GM12878 (cell line): ENCODE measurements at regions not wholly inside any gene's neighbourhood (a gene's known extent, or its start where the extent isn't known, plus 50 kb on each side); places are given as distances from the start of the nearest gene placed in this dataset.

Source experiments
- ATAC-seq: fragments of 200-7000 bp; cut with Tn5 transposase; 3 replicates; pipeline ENCODE4 v1.9.1; 2020; ENCODE audit warnings: mild to moderate bottlenecking, moderate library complexity
- BruUV-seq: library from RNA; stranded (reverse); fragments of 400-500 nt; replicated peaks from 2 replicates; lab custom pipeline; 2021; lab: Mats Ljungman, UMichigan
- CTCF ChIA-PET: fragments of 300-600 bp; sonication (Branson Sonifier 250); formaldehyde crosslinking; extraction: SDS; loops from one replicate; lab custom pipeline; 2021; ENCODE audit warnings: inconsistent platforms; lab: Yijun Ruan, JAX
- POLR2A ChIA-PET: fragments of 350-600 bp; formaldehyde crosslinking; extraction: SDS; loops from one replicate; lab custom pipeline; 2021; ENCODE audit warnings: inconsistent platforms; lab: Charles Lee
- RAD21 ChIA-PET: fragments of 300-600 bp; sonication (Branson Sonifier 250); formaldehyde crosslinking; loops from one replicate; lab custom pipeline; 2023; ENCODE audit warnings: antibody characterized with exemption; ENCODE audit not compliant: unreplicated experiment; lab: Charles Lee
- SMC1A ChIA-PET: fragments of 300-600 bp; sonication (Branson Sonifier 250); formaldehyde crosslinking; loops from one replicate; lab custom pipeline; 2023; ENCODE audit not compliant: unreplicated experiment, uncharacterized antibody; lab: Charles Lee
- DNase-seq: peaks from one replicate; pipeline ENCODE4 v3.0.0-alpha.2; 2011; ENCODE audit warnings: low read depth, low spot score
- FAIRE-seq: peaks from 3 replicates; lab custom pipeline; 2011; peaks lifted over from hg19 to GRCh38; lab: Jason Lieb, UNC
- H2AFZ ChIP-seq: 2 replicates; pipeline ENCODE4 v1.6.0; 2011; ENCODE audit warnings: low read depth, low read length, control low read depth; ENCODE audit not compliant: control insufficient read depth
- H3K27ac ChIP-seq: 2 replicates; pipeline ENCODE4 v1.5.1; 2011; ENCODE audit warnings: control low read depth; ENCODE audit not compliant: control insufficient read depth, insufficient read depth
- H3K27me3 ChIP-seq, 2 experiments: replicated peaks in 1 of 2; 2 replicates each; pipeline versions ENCODE4 v1.6.0 to v1.6.1; 2011; ENCODE audit warnings: low read length in 1 of 2; ENCODE audit not compliant: control insufficient read depth in 2 of 2, insufficient read depth in 2 of 2
- H3K36me3 ChIP-seq, 2 experiments: 2 replicates each; pipeline ENCODE4 v1.5.1; 2011; ENCODE audit warnings: low read length in 1 of 2; ENCODE audit not compliant: control insufficient read depth in 2 of 2, insufficient read depth in 2 of 2
- H3K4me1 ChIP-seq: 2 replicates; pipeline ENCODE4 v1.6.1; 2011; ENCODE audit warnings: mild to moderate bottlenecking, low read length, moderate library complexity, mixed read lengths; ENCODE audit not compliant: control insufficient read depth, insufficient read depth
- H3K4me2 ChIP-seq: 2 replicates; pipeline ENCODE4 v1.6.0; 2011; ENCODE audit warnings: control low read depth; ENCODE audit not compliant: control insufficient read depth, insufficient read depth
- H3K4me3 ChIP-seq: fragments of 200-600 bp; sonication (generic); 2 replicates; pipeline ENCODE4 v1.5.1; 2016
- H3K79me2 ChIP-seq: 2 replicates; pipeline ENCODE4 v1.6.0; 2011; ENCODE audit warnings: low read length; ENCODE audit not compliant: control insufficient read depth, insufficient read depth
- H3K9ac ChIP-seq: 2 replicates; pipeline ENCODE4 v1.8.0; 2011; ENCODE audit warnings: low read length, control low read depth, mixed read lengths; ENCODE audit not compliant: control insufficient read depth, insufficient read depth
- H3K9me3 ChIP-seq: replicated peaks from 3 replicates; pipeline ENCODE4 v1.5.1; 2011; ENCODE audit warnings: mild to moderate bottlenecking, low read length; ENCODE audit not compliant: control insufficient read depth, insufficient read depth
- H4K20me1 ChIP-seq: 2 replicates; pipeline ENCODE4 v1.6.0; 2011; ENCODE audit not compliant: control insufficient read depth, insufficient read depth
- EP300 ChIP-seq, 2 experiments: fragments of 150-350 bp in 1 of 2; IDR thresholded peaks; 2 replicates each; pipeline ENCODE4 v1.6.1; 2011 to 2012; ENCODE audit warnings: low read depth in 2 of 2, low read length in 2 of 2, borderline replicate concordance in 1 of 2, improper control_type of control experiment in 1 of 2, inconsistent platforms in 1 of 2; ENCODE audit not compliant: control insufficient read depth in 1 of 2
- ETV6 ChIP-seq, 2 experiments: fragments of 450-650 bp in 1 of 2; IDR thresholded peaks in 1 of 2; conservative IDR thresholded peaks in 1 of 2; 2 replicates each; pipeline ENCODE4 v1.6.1; 2014; ENCODE audit warnings: antibody characterized with exemption in 1 of 2, borderline replicate concordance in 1 of 2, low read depth in 1 of 2, mild to moderate bottlenecking in 1 of 2, moderate library complexity in 1 of 2
- HDAC6 ChIP-seq: fragments of 200-600 bp; sonication (generic); IDR thresholded peaks from one replicate; pipeline ENCODE4 v1.8.0; 2017; ENCODE audit warnings: antibody characterized with exemption; ENCODE audit not compliant: unreplicated experiment
- MYC ChIP-seq: IDR thresholded peaks from 2 replicates; pipeline ENCODE4 v1.6.1; 2011; ENCODE audit warnings: mild to moderate bottlenecking, low read length, moderate library complexity, inconsistent platforms; ENCODE audit not compliant: insufficient read depth, insufficient replicate concordance, insufficient read length, severe bottlenecking
- PAX5 ChIP-seq: IDR thresholded peaks from 2 replicates; pipeline ENCODE4 v1.6.1; 2011; ENCODE audit warnings: low read depth, low read length, borderline replicate concordance
- SMARCA5 ChIP-seq: fragments of 450-650 bp; IDR thresholded peaks from 2 replicates; pipeline ENCODE4 v1.6.1; 2017; ENCODE audit warnings: mild to moderate bottlenecking
- TAF1 ChIP-seq: IDR thresholded peaks from 2 replicates; pipeline ENCODE4 v1.6.1; 2011; ENCODE audit warnings: mild to moderate bottlenecking, low read depth, low read length, borderline replicate concordance
- WGBS: methylation state at CpG from one replicate; pipeline ENCODE4 v1.1.6; 2016; ENCODE audit warnings: low lambda C conversion rate; ENCODE audit not compliant: insufficient replicate concordance, insufficient coverage; ENCODE audit errors: missing lambda C conversion rate; 5-methylcytosine and 5-hydroxymethylcytosine counted together
- in situ Hi-C: fragments of 300-500 bp; cut with MboI; formaldehyde crosslinking; loops from 9 replicates; pipeline ENCODE4 v1.14.3; 2018; ENCODE audit warnings: mixed read lengths
- intact Hi-C: fragments of 100-400 bp; cut with micrococcal nuclease; formaldehyde crosslinking; loops from one replicate; pipeline ENCODE4 v1.14.2; 2022; ENCODE audit not compliant: unreplicated experiment
- TF ChIP-seq, protein P1 (sequence below): fragments of 450-650 bp; IDR thresholded peaks from 2 replicates; pipeline ENCODE4 v1.6.1; 2017; ENCODE audit warnings: mild to moderate bottlenecking, moderate library complexity
- TF ChIP-seq, protein P2 (sequence below): fragments of 450-650 bp; IDR thresholded peaks from 2 replicates; pipeline ENCODE4 v1.6.1; 2016; ENCODE audit warnings: mild to moderate bottlenecking
- TF ChIP-seq, protein P3 (sequence below): IDR thresholded peaks from 2 replicates; pipeline ENCODE4 v1.6.1; 2012; ENCODE audit warnings: low read depth, low read length, improper control_type of control experiment

DNA sequence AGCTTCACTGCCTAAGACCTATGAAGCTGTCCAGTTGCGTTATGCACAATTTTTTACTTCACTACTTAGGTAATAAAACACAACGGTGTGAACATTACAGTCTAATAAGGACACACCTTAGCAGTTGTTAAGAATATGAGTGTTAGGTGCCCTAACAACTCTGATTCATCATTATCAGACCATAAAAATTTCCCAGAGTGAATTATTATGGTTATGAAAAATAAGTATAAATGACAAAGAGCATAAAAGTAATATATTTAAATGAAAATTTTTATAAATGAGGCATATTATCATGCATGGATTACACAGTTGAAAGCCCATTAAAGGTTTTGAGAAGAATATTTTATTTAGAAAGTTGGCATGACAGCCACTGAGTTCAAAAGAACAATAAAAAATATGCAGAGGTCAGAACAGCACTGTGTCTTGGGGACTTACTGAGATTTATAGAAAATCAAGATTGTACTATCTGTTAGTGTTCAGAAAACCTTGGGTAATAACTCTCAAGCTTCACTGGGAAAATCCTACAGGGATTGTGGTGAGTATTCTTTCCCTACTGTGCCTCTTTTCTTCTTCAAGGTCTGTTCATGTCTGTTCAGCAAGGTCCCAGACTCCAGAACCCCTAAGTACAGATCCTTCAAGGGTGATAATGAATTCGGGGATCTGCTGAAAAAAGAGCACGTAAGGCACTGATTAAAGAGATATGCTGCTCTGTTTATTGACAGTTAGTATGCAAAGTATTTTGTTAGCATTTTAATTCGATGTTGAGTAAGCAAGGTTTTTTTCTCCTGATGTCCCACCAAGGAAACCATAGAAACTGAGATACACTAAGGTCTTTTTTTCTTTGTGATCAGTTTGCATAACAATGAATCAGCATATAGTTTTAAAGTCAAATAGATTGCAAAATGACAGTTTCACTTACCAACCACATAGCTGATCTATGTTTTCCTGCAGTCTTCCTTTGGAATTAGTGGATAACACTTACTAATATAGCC lies 250.0 kb downstream of the DSEL start (continued):
- TF ChIP-seq HDAC6, result no peak
- TF ChIP-seq EP300 (IDR thresholded peaks at IDR 0.05; ENCODE audit: borderline replicate concordance in 1 of 2, control insufficient read depth in 1 of 2, low read depth in 2 of 2, low read length in 2 of 2), result no peak
- no peak for TF ChIP-seq ETV6 (conservative IDR thresholded peaks at IDR 0.05 in 1 of 2, IDR thresholded peaks at IDR 0.05 in 1 of 2; ENCODE audit: borderline replicate concordance in 1 of 2, low read depth in 1 of 2)

DNA sequence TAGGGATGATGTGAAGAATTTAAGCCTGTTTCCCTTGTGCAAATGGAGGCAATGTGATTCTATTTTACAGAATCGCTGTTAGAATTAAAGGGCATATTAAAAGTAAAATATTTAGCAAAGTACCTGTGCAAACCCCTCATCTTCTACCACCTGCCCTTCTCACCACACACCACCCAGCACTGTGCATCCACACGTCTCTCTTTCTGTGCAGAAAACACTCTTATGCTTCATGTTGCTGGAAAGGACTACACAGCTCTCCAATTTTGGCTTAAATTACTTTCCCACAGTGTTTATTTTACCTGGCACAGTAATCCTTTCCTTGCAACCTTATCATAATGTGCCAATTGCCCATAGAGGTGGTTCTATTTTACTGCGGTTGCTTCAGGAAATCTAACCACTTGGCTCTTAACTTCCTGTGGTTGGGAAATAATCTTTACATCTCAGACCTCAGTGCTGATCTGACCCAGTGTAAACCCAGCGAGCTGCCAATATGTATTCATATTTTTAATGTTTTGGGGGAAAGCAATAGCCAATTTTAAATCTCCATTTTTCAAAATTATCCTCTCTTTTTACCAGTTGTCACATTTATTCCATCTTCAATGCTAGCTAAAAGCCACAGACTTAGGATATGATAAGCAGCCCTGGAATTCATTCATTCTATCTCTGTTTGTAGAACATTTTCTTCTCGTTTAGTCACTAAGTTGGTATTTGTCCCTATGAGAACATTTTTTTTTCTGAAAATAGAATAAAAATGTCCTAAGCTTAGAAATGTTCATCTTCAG lies 250.9 kb downstream of the DSEL start:
- intact Hi-C loops, result no loop called here
- no peaks in the 10 kb centered on the region for H3K27me3 ChIP-seq
- no TSS peak for BruUV-seq
- RAD21 ChIA-PET, result no interaction called here
- H3K9me3 ChIP-seq, result no peaks in the 10 kb centered on the region
- H2AFZ ChIP-seq, result no peak overlapping the region
- H3K27ac ChIP-seq, result no peak overlapping the region
- POLR2A ChIA-PET, result no interaction called here
- no peak overlapping the region for H3K9ac ChIP-seq
- SMC1A ChIA-PET, result no interaction called here
- FAIRE-seq (no peak), ATAC-seq (no peak), DNase-seq (no peak)
- no peak overlapping the region for H3K4me3 ChIP-seq
- CTCF ChIA-PET, result no interaction called here
- 14% methylated on average over 5 of the region's 5 CpGs for WGBS
- no peaks in the 10 kb centered on the region for H4K20me1 ChIP-seq
- H3K36me3 ChIP-seq, result no peaks in the 10 kb centered on the region
- no peaks in the 10 kb centered on the region for H3K79me2 ChIP-seq
- H3K4me1 ChIP-seq, result no peaks in the 10 kb centered on the region
- in situ Hi-C loops, result no loop called here
- no peak overlapping the region for H3K4me2 ChIP-seq
- TF ChIP-seq, protein P1, sequence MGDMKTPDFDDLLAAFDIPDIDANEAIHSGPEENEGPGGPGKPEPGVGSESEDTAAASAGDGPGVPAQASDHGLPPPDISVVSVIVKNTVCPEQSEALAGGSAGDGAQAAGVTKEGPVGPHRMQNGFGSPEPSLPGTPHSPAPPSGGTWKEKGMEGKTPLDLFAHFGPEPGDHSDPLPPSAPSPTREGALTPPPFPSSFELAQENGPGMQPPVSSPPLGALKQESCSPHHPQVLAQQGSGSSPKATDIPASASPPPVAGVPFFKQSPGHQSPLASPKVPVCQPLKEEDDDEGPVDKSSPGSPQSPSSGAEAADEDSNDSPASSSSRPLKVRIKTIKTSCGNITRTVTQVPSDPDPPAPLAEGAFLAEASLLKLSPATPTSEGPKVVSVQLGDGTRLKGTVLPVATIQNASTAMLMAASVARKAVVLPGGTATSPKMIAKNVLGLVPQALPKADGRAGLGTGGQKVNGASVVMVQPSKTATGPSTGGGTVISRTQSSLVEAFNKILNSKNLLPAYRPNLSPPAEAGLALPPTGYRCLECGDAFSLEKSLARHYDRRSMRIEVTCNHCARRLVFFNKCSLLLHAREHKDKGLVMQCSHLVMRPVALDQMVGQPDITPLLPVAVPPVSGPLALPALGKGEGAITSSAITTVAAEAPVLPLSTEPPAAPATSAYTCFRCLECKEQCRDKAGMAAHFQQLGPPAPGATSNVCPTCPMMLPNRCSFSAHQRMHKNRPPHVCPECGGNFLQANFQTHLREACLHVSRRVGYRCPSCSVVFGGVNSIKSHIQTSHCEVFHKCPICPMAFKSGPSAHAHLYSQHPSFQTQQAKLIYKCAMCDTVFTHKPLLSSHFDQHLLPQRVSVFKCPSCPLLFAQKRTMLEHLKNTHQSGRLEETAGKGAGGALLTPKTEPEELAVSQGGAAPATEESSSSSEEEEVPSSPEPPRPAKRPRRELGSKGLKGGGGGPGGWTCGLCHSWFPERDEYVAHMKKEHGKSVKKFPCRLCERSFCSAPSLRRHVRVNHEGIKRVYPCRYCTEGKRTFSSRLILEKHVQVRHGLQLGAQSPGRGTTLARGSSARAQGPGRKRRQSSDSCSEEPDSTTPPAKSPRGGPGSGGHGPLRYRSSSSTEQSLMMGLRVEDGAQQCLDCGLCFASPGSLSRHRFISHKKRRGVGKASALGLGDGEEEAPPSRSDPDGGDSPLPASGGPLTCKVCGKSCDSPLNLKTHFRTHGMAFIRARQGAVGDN, result no peak
- TF ChIP-seq SMARCA5 (no peak), PAX5 (no peak), TAF1 (no peak), MYC (no peak)
- TF ChIP-seq, protein P2, sequence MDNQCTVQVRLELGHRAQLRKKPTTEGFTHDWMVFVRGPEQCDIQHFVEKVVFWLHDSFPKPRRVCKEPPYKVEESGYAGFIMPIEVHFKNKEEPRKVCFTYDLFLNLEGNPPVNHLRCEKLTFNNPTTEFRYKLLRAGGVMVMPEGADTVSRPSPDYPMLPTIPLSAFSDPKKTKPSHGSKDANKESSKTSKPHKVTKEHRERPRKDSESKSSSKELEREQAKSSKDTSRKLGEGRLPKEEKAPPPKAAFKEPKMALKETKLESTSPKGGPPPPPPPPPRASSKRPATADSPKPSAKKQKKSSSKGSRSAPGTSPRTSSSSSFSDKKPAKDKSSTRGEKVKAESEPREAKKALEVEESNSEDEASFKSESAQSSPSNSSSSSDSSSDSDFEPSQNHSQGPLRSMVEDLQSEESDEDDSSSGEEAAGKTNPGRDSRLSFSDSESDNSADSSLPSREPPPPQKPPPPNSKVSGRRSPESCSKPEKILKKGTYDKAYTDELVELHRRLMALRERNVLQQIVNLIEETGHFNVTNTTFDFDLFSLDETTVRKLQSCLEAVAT, result no peak
- TF ChIP-seq, protein P3, sequence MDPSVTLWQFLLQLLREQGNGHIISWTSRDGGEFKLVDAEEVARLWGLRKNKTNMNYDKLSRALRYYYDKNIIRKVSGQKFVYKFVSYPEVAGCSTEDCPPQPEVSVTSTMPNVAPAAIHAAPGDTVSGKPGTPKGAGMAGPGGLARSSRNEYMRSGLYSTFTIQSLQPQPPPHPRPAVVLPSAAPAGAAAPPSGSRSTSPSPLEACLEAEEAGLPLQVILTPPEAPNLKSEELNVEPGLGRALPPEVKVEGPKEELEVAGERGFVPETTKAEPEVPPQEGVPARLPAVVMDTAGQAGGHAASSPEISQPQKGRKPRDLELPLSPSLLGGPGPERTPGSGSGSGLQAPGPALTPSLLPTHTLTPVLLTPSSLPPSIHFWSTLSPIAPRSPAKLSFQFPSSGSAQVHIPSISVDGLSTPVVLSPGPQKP, result no peak
